Right lobe of liver (tissue), 6 donors: ENCODE measurements at regions not wholly inside any gene's neighbourhood (a gene's known extent, or its start where the extent isn't known, plus 50 kb on each side); places are given as distances from the start of the nearest gene placed in this dataset.

ENCODE experiments used
- ATAC-seq, 4 donors: fragments of 200-7000 bp; cut with Tn5 transposase; one replicate each; pipeline ENCODE4 v1.9.1; 2020; ENCODE audit warnings: mild to moderate bottlenecking in 4 of 4, moderate library complexity in 4 of 4
- DNase-seq, 3 donors: peaks; one replicate each; pipeline ENCODE4 v3.0.0-alpha.2; 2020
- H3K27ac ChIP-seq, 3 donors: fragments of 200-600 bp; one replicate each; pipeline ENCODE4 v1.8.0; 2022
- H3K27me3 ChIP-seq, 2 donors: fragments of 200-600 bp; one replicate each; pipeline ENCODE4 v1.8.0; 2022
- H3K36me3 ChIP-seq, 4 donors: fragments of 200-600 bp; sonication (generic) in 1 of 4; one replicate each; pipeline versions ENCODE4 v1.5.1 to v1.8.0; 2017 to 2022; ENCODE audit warnings: control low read depth in 1 of 4
- H3K4me1 ChIP-seq, 4 donors: fragments of 200-600 bp; sonication (generic) in 1 of 4; one replicate each; pipeline versions ENCODE4 v1.5.1 to v1.8.0; 2017 to 2022; ENCODE audit warnings: control low read depth in 1 of 4
- H3K4me3 ChIP-seq, 3 donors: fragments of 200-600 bp; one replicate each; pipeline ENCODE4 v1.8.0; 2022
- H3K9me3 ChIP-seq, 4 donors: fragments of 200-600 bp; sonication (generic) in 1 of 4; one replicate each; pipeline versions ENCODE4 v1.5.1 to v1.8.0; 2017 to 2022; ENCODE audit warnings: control low read depth in 1 of 4
- POLR2A ChIP-seq: fragments of 450-650 bp; IDR thresholded peaks from one replicate; pipeline ENCODE4 v1.6.1; 2017; ENCODE audit warnings: antibody characterized with exemption, mild to moderate bottlenecking
- WGBS: methylation state at CpG from one replicate; pipeline ENCODE4 v1.1.6; 2018; ENCODE audit warnings: low coverage, low lambda C conversion rate; ENCODE audit not compliant: insufficient coverage; ENCODE audit errors: missing lambda C conversion rate; 5-methylcytosine and 5-hydroxymethylcytosine counted together
- intact Hi-C, 2 donors: fragments of 100-400 bp; cut with DNase I; formaldehyde crosslinking; loops; one replicate each; pipeline versions ENCODE4 v1.11.2 to v1.14.1; 2022
- TF ChIP-seq, protein P1 (sequence below), 4 donors: fragments of 200-600 bp in 3 of 4; fragments of 450-650 bp in 1 of 4; IDR thresholded peaks; one replicate each; pipeline versions ENCODE4 v1.5.1 to v1.8.0; 2016 to 2022; ENCODE audit warnings: antibody characterized with exemption in 4 of 4, mild to moderate bottlenecking in 2 of 4
- donor health status: DM: no; HTN: yes; CAD: no.
- donor health status: DM: no; HTN: no; CAD: no.
- donor health status: DM: no; HTN: no; CAD: no.
- donor health status: DM: no; HTN: yes; CAD: no.
- donor health status: DM: no; HTN: yes; CAD: no.

DNA sequence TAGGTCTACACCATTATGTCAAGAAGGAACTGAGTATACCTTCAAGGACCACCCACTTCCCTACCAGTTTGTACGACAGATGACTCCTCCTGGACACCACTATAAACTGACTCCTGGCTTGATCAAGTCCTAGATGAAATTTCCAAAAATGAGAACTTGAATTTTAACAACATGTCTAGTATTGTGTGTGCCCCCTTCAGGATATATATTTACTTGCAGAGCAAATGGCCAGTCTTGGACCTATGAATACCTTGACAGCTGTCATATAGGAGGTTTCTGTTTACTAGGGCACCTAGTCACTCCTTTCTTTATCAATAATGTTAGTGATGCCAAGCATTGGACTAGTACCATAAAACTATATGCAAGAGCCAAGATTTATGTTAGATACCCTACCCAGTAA lies 94.1 kb upstream of the TMEM26 start:
- no peak overlapping the region for H3K27ac ChIP-seq
- no peaks in the 10 kb centered on the region for H3K27me3 ChIP-seq
- ATAC-seq (no peak), DNase-seq (no peak)
- no peaks in the 10 kb centered on the region for H3K36me3 ChIP-seq
- TF ChIP-seq POLR2A = no peak
- TF ChIP-seq, protein P1, sequence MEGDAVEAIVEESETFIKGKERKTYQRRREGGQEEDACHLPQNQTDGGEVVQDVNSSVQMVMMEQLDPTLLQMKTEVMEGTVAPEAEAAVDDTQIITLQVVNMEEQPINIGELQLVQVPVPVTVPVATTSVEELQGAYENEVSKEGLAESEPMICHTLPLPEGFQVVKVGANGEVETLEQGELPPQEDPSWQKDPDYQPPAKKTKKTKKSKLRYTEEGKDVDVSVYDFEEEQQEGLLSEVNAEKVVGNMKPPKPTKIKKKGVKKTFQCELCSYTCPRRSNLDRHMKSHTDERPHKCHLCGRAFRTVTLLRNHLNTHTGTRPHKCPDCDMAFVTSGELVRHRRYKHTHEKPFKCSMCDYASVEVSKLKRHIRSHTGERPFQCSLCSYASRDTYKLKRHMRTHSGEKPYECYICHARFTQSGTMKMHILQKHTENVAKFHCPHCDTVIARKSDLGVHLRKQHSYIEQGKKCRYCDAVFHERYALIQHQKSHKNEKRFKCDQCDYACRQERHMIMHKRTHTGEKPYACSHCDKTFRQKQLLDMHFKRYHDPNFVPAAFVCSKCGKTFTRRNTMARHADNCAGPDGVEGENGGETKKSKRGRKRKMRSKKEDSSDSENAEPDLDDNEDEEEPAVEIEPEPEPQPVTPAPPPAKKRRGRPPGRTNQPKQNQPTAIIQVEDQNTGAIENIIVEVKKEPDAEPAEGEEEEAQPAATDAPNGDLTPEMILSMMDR (IDR thresholded peaks at IDR 0.05) = no peak
- H3K4me1 ChIP-seq = no peaks in the 10 kb centered on the region
- H3K4me3 ChIP-seq = no peak overlapping the region
- intact Hi-C loops = no loop called here
- WGBS = 67% methylated on average over 1 of the region's 1 CpG
- H3K9me3 ChIP-seq = no peaks in the 10 kb centered on the region

DNA sequence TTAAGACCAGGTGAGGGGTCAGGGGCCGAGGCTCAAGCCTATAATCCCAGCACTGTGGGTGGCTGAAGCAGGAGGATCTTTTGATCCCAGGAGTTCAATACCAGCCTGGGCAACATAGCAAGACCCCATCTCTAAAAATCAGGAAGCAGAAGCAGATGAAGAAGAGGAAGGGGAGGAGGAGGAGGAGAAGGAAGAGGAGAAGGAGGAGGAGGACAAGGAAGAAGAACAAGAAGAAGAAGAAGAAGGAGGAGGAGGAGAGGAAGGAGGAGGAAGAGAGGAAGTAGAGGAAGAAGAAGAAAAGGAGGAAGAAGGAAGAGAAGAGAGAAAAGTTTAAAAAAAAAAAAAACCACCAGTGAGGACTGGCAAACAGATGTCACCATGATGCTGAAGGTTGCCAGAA lies 92.0 kb upstream of the TMEM26 start:
- Histone ChIP-seq H3K4me3 (no peak overlapping the region), H3K27ac (no peak overlapping the region), H3K9me3 (no peaks in the 10 kb centered on the region), H3K27me3 (no peaks in the 10 kb centered on the region), H3K36me3 (no peaks in the 10 kb centered on the region), H3K4me1 (no peaks in the 10 kb centered on the region)
- intact Hi-C loops = no loop called here
- ATAC-seq (no peak), DNase-seq (no peak)
- TF ChIP-seq, protein P1 (IDR thresholded peaks at IDR 0.05) = no peak
- no peak for TF ChIP-seq POLR2A
- 13% methylated on average over 1 of the region's 1 CpG for WGBS

DNA sequence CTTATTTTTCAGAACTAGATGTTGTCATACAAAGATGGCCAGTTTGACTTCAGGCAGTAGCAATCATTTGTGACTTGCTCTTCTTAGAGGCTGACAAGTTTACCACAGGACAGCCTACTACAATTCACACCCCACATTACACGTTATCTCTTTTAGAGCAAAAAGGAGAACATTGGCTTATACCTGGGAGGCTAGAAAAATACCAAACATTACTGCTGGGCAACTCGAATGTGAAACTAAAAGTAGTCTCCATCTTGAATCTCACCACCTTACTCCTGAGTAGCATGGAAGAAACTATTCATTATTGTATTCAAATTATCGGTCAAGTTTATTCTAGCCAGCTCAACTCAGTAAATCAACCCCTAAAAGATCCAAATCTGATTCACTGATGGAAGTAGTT lies 90.7 kb upstream of the TMEM26 start:
- H3K4me1 ChIP-seq = no peaks in the 10 kb centered on the region
- H3K27ac ChIP-seq = no peak overlapping the region
- intact Hi-C loops = no loop called here
- TF ChIP-seq, protein P1 (IDR thresholded peaks at IDR 0.05) = no peak
- no peak for TF ChIP-seq POLR2A
- WGBS = 18% methylated on average over 3 of the region's 3 CpGs
- H3K9me3 ChIP-seq = no peaks in the 10 kb centered on the region
- ATAC-seq = no peak
- H3K4me3 ChIP-seq = no peak overlapping the region
- no peaks in the 10 kb centered on the region for H3K36me3 ChIP-seq
- no peak for DNase-seq
- no peaks in the 10 kb centered on the region for H3K27me3 ChIP-seq

DNA sequence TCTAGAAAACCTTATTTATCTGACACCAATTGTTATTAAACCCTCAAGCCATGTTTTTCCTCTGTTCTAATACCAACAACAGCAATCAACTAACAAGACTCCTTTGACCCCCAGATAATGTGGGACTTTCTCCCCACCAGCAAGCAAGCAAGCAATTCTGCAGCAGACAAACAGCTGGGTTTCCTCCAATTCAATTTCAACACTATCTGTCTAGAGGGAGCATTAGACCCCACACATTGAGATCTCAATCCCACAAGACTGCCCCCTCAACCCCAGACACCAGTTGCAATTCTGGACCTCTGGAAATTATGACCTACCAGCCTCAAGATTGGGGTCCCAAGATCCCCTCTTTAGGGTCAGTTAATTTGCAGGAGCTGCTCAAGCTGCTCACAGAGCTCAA lies 89.4 kb upstream of the TMEM26 start:
- intact Hi-C loops = no loop called here
- Histone ChIP-seq H3K36me3 (no peaks in the 10 kb centered on the region), H3K4me3 (no peak overlapping the region), H3K27ac (no peak overlapping the region), H3K4me1 (no peaks in the 10 kb centered on the region), H3K9me3 (no peaks in the 10 kb centered on the region), H3K27me3 (no peaks in the 10 kb centered on the region)
- no peak for ATAC-seq
- no peak for TF ChIP-seq POLR2A
- TF ChIP-seq, protein P1 (IDR thresholded peaks at IDR 0.05) = no peak
- no peak for DNase-seq

DNA sequence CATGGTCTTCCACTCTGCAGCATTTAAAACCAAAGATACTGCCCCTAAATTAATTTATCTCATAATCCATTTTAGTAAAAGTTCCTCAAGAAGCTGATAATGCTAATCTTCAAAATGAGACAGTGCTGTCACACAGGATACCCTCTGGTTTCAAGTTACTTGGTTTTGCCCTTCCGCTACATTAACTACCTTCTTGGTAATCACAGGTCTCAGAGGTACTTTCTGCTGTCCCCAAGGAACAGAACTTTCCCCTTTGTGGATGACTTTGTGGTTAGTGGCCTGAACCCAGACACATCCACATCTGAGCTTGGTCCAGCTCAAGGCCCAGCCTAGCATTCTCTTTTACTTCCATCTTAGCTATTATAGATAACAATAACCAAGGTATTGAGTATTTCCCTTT lies 88.8 kb upstream of the TMEM26 start:
- H3K36me3 ChIP-seq = no peaks in the 10 kb centered on the region
- ATAC-seq (no peak), DNase-seq (no peak)
- TF ChIP-seq, protein P1 (IDR thresholded peaks at IDR 0.05) = no peak
- TF ChIP-seq POLR2A = no peak
- H3K4me3 ChIP-seq = no peak overlapping the region
- WGBS = 100% methylated on average over 1 of the region's 1 CpG
- H3K27me3 ChIP-seq = no peaks in the 10 kb centered on the region
- H3K9me3 ChIP-seq = no peaks in the 10 kb centered on the region
- H3K4me1 ChIP-seq = no peaks in the 10 kb centered on the region
- no peak overlapping the region for H3K27ac ChIP-seq
- intact Hi-C loops = no loop called here
